Heart left ventricle (tissue), 13 donors: ENCODE measurements at regions not wholly inside any gene's neighbourhood (a gene's known extent, or its start where the extent isn't known, plus 50 kb on each side); places are given as distances from the start of the nearest gene placed in this dataset.
"Not testable (repeated sequence)": the region's sequence is repeated elsewhere in the genome, so short reads cannot be mapped to it uniquely, and the experiment has no call there.

Experiments
- CTCF ChIP-seq, 12 donors: fragments of 200-600 bp; sonication (generic) in 4 of 12; IDR thresholded peaks; one replicate each; pipeline versions ENCODE4 v1.5.0 to v1.8.0; 2018 to 2022; ENCODE audit warnings: antibody characterized with exemption in 12 of 12, mild to moderate bottlenecking in 5 of 12
- POLR2A ChIP-seq, 2 donors: fragments of 450-650 bp; IDR thresholded peaks; one replicate each; pipeline ENCODE4 v1.6.1; 2017; ENCODE audit warnings: antibody characterized with exemption in 2 of 2, mild to moderate bottlenecking in 2 of 2, moderate library complexity in 2 of 2
- donor health status: ischemic (EF 13 %, LVEDD 7.1; RV severe dilation, severe dysfunction).
- donor health status: DM: no; HTN: yes; CAD: no.
- donor health status: DM: no; HTN: no; CAD: no.
- donor health status: ischemic (EF 25% LVEDD 6.9; RV normal size, moderate dysfunction).
- donor health status: ischemic (EF 25% LVEDD 5.7; RV mildly dilated, moderate dysfunction).
- donor health status: ischemic (EF 35%, LVEDD 5.7; RV mildly dilated, moderate dysfunction).
- donor health status: nonischemic (EF 11% LVEDD 7.7; RV severe dilation, severe dysfunction).
- donor health status: DM: yes; HTN: yes; CAD: no.
- donor health status: PGD.
- donor health status: ischemic (EF 29% LVEDD 5.4; RV normal size, mild dysfunction).
- donor health status: nonischemic (EF 23%, LVEDD 6.1; RV moderate dilation, normal function).

GRCh38 chr3:195987001-195987400 is 78.7 kb upstream of the TNK2 start:
- TF ChIP-seq CTCF, POLR2A (IDR thresholded peaks at IDR 0.05): not testable (repeated sequence)
